ENCODE measurements at regions not wholly inside any gene's neighbourhood (a gene's known extent, or its start where the extent isn't known, plus 50 kb on each side); places are given as distances from the start of the nearest gene placed in this dataset.

DNA sequence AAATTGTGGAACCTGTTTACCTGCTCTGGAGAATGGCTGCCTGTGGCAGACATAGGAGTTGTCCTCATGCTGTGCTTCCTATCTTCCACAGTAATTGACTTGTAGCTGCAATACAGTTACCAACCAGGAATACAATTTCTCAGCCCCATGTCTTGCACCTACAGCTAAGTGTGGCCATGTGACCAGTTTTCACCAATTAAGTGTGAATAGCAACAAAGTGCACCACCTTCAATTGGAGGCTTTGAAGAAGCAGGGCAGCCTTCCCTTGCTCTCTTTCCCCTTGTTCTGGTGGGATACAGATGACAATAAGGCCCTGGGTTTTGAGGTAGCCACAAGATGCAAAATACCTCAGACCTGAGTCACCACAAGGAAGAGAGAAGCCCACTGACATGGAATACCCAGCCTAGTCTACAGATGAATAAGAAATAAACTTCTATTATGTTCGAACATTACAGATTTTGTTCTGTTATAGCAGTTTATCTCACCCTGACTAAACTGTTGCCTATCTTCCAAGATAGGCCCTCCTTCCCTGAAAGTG is 70.2 kb upstream of the S1PR1 start:
- Histone ChIP-seq H3K4me1 (ENCODE audit: control insufficient read depth in 5 of 5, insufficient read depth in 5 of 5, low read length in 5 of 5) (peaks cover 0 to 5% (median 1%) of the 10 kb centered on the region in 5 donors), H3K27ac (ENCODE audit: low read depth in 1 of 2, low read length in 1 of 2) (no peak overlapping the region), H3K9me3 (ENCODE audit: control insufficient read depth in 4 of 4, insufficient read depth in 3 of 4, low read length in 3 of 4) (no peaks in the 10 kb centered on the region), H3K27me3 (ENCODE audit: control insufficient read depth in 3 of 3, insufficient read depth in 3 of 3, low read length in 2 of 3) (no peaks in the 10 kb centered on the region), H3K4me3 (no peak overlapping the region), H3K9ac (ENCODE audit: insufficient read depth in 1 of 2, low read length in 2 of 2) (no peak overlapping the region), H3K36me3 (ENCODE audit: control insufficient read depth in 4 of 4, insufficient read depth in 4 of 4, low read length in 4 of 4) (no peaks in the 10 kb centered on the region)
- 95 to 98% methylated on average over 1 of the region's 1 CpG for WGBS, 2 donors
- no peak for ATAC-seq (ENCODE audit: insufficient read depth, low FRiP score)
- TF ChIP-seq, protein P1, sequence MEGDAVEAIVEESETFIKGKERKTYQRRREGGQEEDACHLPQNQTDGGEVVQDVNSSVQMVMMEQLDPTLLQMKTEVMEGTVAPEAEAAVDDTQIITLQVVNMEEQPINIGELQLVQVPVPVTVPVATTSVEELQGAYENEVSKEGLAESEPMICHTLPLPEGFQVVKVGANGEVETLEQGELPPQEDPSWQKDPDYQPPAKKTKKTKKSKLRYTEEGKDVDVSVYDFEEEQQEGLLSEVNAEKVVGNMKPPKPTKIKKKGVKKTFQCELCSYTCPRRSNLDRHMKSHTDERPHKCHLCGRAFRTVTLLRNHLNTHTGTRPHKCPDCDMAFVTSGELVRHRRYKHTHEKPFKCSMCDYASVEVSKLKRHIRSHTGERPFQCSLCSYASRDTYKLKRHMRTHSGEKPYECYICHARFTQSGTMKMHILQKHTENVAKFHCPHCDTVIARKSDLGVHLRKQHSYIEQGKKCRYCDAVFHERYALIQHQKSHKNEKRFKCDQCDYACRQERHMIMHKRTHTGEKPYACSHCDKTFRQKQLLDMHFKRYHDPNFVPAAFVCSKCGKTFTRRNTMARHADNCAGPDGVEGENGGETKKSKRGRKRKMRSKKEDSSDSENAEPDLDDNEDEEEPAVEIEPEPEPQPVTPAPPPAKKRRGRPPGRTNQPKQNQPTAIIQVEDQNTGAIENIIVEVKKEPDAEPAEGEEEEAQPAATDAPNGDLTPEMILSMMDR (IDR thresholded peaks at IDR 0.05; ENCODE audit: control extremely low read depth, extremely low read depth) = no peak
- no peak for DNase-seq

DNA sequence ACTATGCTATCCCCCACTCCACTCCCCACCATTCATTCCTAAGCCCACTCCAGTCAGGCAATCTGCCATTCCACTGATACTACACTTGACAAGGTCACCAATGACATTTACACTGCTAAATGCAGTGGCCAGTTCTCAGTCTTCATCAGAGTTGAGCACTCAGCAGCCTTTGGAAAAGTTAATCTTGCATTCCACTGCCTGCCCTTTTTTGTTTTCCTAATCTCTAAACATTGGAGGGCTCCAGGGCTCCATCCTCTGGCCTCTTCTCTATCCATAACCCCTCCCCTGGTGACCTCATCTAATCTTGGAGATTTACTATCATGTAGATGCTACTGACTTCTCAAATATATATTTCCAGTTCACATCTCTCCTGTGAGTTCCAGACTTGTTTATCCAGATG is 70.9 kb upstream of the S1PR1 start:
- Histone ChIP-seq H3K4me1 (ENCODE audit: control insufficient read depth in 5 of 5, insufficient read depth in 5 of 5, low read length in 5 of 5) (peaks cover 0 to 5% (median 1%) of the 10 kb centered on the region in 5 donors), H3K36me3 (ENCODE audit: control insufficient read depth in 4 of 4, insufficient read depth in 4 of 4, low read length in 4 of 4) (no peaks in the 10 kb centered on the region), H3K4me3 (no peak overlapping the region), H3K9me3 (ENCODE audit: control insufficient read depth in 4 of 4, insufficient read depth in 3 of 4, low read length in 3 of 4) (no peaks in the 10 kb centered on the region), H3K9ac (ENCODE audit: insufficient read depth in 1 of 2, low read length in 2 of 2) (no peak overlapping the region), H3K27ac (ENCODE audit: low read depth in 1 of 2, low read length in 1 of 2) (no peak overlapping the region), H3K27me3 (ENCODE audit: control insufficient read depth in 3 of 3, insufficient read depth in 3 of 3, low read length in 2 of 3) (no peaks in the 10 kb centered on the region)
- ATAC-seq (ENCODE audit: insufficient read depth, low FRiP score) (no peak), DNase-seq (no peak)
- TF ChIP-seq, protein P1 (IDR thresholded peaks at IDR 0.05; ENCODE audit: control extremely low read depth, extremely low read depth) = no peak

GRCh38 chr1:101165532-101165931 is 71.3 kb upstream of the S1PR1 start:
- WGBS, 2 donors = 66 to 85% methylated on average over 1 of the region's 1 CpG

More at GRCh38 chr1:101165532-101165931, 71.3 kb upstream of the S1PR1 start:
- Histone ChIP-seq H3K9me3 (ENCODE audit: control insufficient read depth in 4 of 4, insufficient read depth in 3 of 4, low read length in 3 of 4) (no peaks in the 10 kb centered on the region), H3K36me3 (ENCODE audit: control insufficient read depth in 4 of 4, insufficient read depth in 4 of 4, low read length in 4 of 4) (no peaks in the 10 kb centered on the region), H3K4me3 (no peak overlapping the region), H3K9ac (ENCODE audit: insufficient read depth in 1 of 2, low read length in 2 of 2) (no peak overlapping the region), H3K27me3 (ENCODE audit: control insufficient read depth in 3 of 3, insufficient read depth in 3 of 3, low read length in 2 of 3) (no peaks in the 10 kb centered on the region), H3K4me1 (ENCODE audit: control insufficient read depth in 5 of 5, insufficient read depth in 5 of 5, low read length in 5 of 5) (peaks cover 0 to 5% (median 1%) of the 10 kb centered on the region in 5 donors), H3K27ac (ENCODE audit: low read depth in 1 of 2, low read length in 1 of 2) (no peak overlapping the region)
- ATAC-seq (ENCODE audit: insufficient read depth, low FRiP score) (no peak), DNase-seq (no peak)
- TF ChIP-seq, protein P1 (IDR thresholded peaks at IDR 0.05; ENCODE audit: control extremely low read depth, extremely low read depth) = no peak

All from lung (tissue), 11 donors.